CD4-positive, alpha-beta T cell treated with Interferon alpha-2 for 1 hour (primary cell): ENCODE measurements at regions not wholly inside any gene's neighbourhood (a gene's known extent, or its start where the extent isn't known, plus 50 kb on each side); places are given as distances from the start of the nearest gene placed in this dataset.

Experiments used
- DNase-seq, 2 donors: peaks; one replicate each; pipeline ENCODE4 v3.0.0-alpha.2; 2020 to 2022

GRCh38 chr6:85396159-85396808 lies 53.6 kb upstream of the NT5E start:
- DNase-seq = no peak

- DNase-seq = no peak
Measured at GRCh38 chr6:85395746-85396145, 54.1 kb upstream of the NT5E start.

- no peak for DNase-seq
Measured at GRCh38 chr6:85394853-85395538, 54.9 kb upstream of the NT5E start.

- DNase-seq = no peak
Measured at GRCh38 chr6:85394199-85394598, 55.7 kb upstream of the NT5E start.

- DNase-seq = no peak
Measured at GRCh38 chr6:85392379-85392778, 57.5 kb upstream of the NT5E start.

GRCh38 chr6:85390775-85391174 lies 59.1 kb upstream of the NT5E start:
- no peak for DNase-seq

GRCh38 chr6:85390105-85390728 lies 59.7 kb upstream of the NT5E start:
- no peak for DNase-seq

GRCh38 chr6:85389151-85389797 lies 60.6 kb upstream of the NT5E start:
- no peak for DNase-seq

GRCh38 chr6:85388531-85388930 lies 61.4 kb upstream of the NT5E start:
- DNase-seq = no peak

GRCh38 chr6:85385636-85386315 lies 64.1 kb upstream of the NT5E start:
- DNase-seq = no peak

- DNase-seq = no peak
Measured at GRCh38 chr6:85383042-85383441, 66.8 kb upstream of the NT5E start.

- DNase-seq = no peak
Measured at GRCh38 chr6:85382541-85382940, 67.3 kb upstream of the NT5E start.

- DNase-seq = no peak
Measured at GRCh38 chr6:85372915-85373270, 77.0 kb upstream of the NT5E start.

- DNase-seq = no peak
Measured at GRCh38 chr6:85372188-85372914, 77.5 kb upstream of the NT5E start.

- no peak for DNase-seq
Measured at GRCh38 chr6:85368631-85369030, 81.3 kb upstream of the NT5E start.

- DNase-seq = no peak
Measured at GRCh38 chr6:85364344-85364743, 85.5 kb upstream of the NT5E start.

GRCh38 chr6:85363870-85364269 lies 86.0 kb upstream of the NT5E start:
- DNase-seq = no peak

- DNase-seq = no peak
Measured at GRCh38 chr6:85362652-85363310, 87.1 kb upstream of the NT5E start.

- DNase-seq = no peak
Measured at GRCh38 chr6:85361643-85362014, 88.3 kb upstream of the NT5E start.

- no peak for DNase-seq
Measured at GRCh38 chr6:85360794-85361642, 88.9 kb upstream of the NT5E start.

GRCh38 chr6:85357651-85358050 lies 92.2 kb upstream of the NT5E start:
- DNase-seq = no peak
